ENCODE measurements at regions not wholly inside any gene's neighbourhood (a gene's known extent, or its start where the extent isn't known, plus 50 kb on each side); places are given as distances from the start of the nearest gene placed in this dataset.

DNA sequence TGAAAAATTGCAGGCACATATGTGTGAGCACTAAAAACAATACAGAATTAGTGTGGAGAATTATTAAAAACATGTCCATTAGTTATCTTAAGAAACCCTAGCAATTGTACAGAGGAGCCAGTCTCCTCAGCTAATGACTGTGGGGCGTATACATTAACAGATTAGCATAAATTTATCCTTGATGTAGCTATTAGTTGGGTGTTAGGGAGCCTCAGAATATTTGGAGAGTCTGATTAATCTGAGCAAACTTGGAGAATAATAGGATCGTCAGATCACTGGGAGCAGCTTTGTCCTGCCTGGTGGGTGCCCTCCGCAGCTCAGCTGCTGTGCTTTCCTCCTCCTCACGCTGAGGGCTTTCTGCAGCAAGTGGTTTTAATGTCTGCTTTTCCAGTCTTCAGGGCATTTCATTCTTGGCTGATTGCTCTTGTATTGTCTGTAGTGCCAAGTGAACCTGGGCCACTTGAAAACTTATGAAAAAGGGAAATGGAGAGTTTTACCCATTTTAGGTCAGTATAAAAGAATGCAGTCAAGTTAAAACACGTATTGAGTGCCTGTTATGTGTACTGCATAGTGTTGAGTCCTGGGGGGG, 417.4 kb upstream of the SEMA6D start:
- TF ChIP-seq CTCF (IDR thresholded peaks at IDR 0.05) (no peak), POLR2A (IDR thresholded peaks at IDR 0.05) (no peak)
- H3K4me1 ChIP-seq (replicated peaks in 1 of 2): no peaks in the 10 kb centered on the region
- H3K27me3 ChIP-seq: no peaks in the 10 kb centered on the region
- 76 to 85% (median 79%) methylated on average over 5 of the region's 5 CpGs for WGBS, 4 donors
- DNase-seq: no peak
- H3K27ac ChIP-seq: no peak overlapping the region
- no peak overlapping the region for H3K4me3 ChIP-seq
- intact Hi-C loops (cut with DNase I): no loop called here
- no peaks in the 10 kb centered on the region for H3K9me3 ChIP-seq (replicated peaks in 1 of 3)
- no peaks in the 10 kb centered on the region for H3K36me3 ChIP-seq (replicated peaks in 1 of 2)

GRCh38 chr15:47300596-47300995, 416.7 kb upstream of the SEMA6D start:
- no peaks in the 10 kb centered on the region for H3K27me3 ChIP-seq
- H3K27ac ChIP-seq: no peak overlapping the region
- H3K9me3 ChIP-seq (replicated peaks in 1 of 3): no peaks in the 10 kb centered on the region
- no peak for DNase-seq
- no peak for TF ChIP-seq CTCF (IDR thresholded peaks at IDR 0.05)
- TF ChIP-seq POLR2A (IDR thresholded peaks at IDR 0.05): no peak
- H3K36me3 ChIP-seq (replicated peaks in 1 of 2): no peaks in the 10 kb centered on the region
- intact Hi-C loops (cut with DNase I): no loop called here
- H3K4me1 ChIP-seq (replicated peaks in 1 of 2): no peaks in the 10 kb centered on the region
- no peak overlapping the region for H3K4me3 ChIP-seq

GRCh38 chr15:47301481-47301880, 415.8 kb upstream of the SEMA6D start:
- no peak overlapping the region for H3K4me3 ChIP-seq
- 48 to 61% (median 54%) methylated on average over 3 of the region's 3 CpGs for WGBS, 4 donors
- no peaks in the 10 kb centered on the region for H3K9me3 ChIP-seq (replicated peaks in 1 of 3)
- no peaks in the 10 kb centered on the region for H3K36me3 ChIP-seq (replicated peaks in 1 of 2)
- no peaks in the 10 kb centered on the region for H3K27me3 ChIP-seq
- intact Hi-C loops (cut with DNase I): no loop called here
- H3K27ac ChIP-seq: no peak overlapping the region
- TF ChIP-seq POLR2A (IDR thresholded peaks at IDR 0.05): no peak
- no peak for TF ChIP-seq CTCF (IDR thresholded peaks at IDR 0.05)
- peak in 1 of 7 donors; percentile 67 for DNase-seq
- H3K4me1 ChIP-seq (replicated peaks in 1 of 2): no peaks in the 10 kb centered on the region

DNA sequence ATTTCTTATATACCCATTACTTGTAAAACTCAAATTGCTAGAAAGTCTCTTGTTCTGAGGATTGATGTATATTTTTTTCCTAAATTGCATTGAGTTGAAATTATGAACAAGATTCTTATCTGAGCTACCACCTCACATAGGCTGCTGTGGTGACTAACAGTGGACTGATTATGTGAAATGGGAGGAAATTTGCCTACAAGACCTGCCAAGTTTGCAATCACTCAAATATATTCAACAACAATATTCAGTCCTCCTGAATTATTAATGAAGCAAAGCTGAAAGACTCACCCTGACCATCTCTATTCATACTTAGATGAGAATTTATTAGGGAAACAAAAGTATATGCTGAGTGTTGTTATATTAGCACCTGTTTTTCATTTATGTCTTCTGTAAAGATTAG, 412.6 kb upstream of the SEMA6D start:
- no peaks in the 10 kb centered on the region for H3K9me3 ChIP-seq (replicated peaks in 1 of 3)
- no peak for DNase-seq
- H3K4me1 ChIP-seq (replicated peaks in 1 of 2): no peaks in the 10 kb centered on the region
- TF ChIP-seq CTCF (IDR thresholded peaks at IDR 0.05) (no peak), POLR2A (IDR thresholded peaks at IDR 0.05) (no peak)
- no peaks in the 10 kb centered on the region for H3K36me3 ChIP-seq (replicated peaks in 1 of 2)
- intact Hi-C loops (cut with DNase I): no loop called here
- no peak overlapping the region for H3K4me3 ChIP-seq
- H3K27me3 ChIP-seq: no peaks in the 10 kb centered on the region
- H3K27ac ChIP-seq: no peak overlapping the region

Measured in adrenal gland (tissue), 9 donors.